Small intestine (tissue), 7 donors: ENCODE measurements at regions not wholly inside any gene's neighbourhood (a gene's known extent, or its start where the extent isn't known, plus 50 kb on each side); places are given as distances from the start of the nearest gene placed in this dataset.
"Not testable (repeated sequence)": the region's sequence is repeated elsewhere in the genome, so short reads cannot be mapped to it uniquely, and the experiment has no call there.

Source experiments
- DNase-seq, 2 donors: peaks; one replicate each; pipeline versions ENCODE4 v3.0.0 to v3.0.0-alpha.2; 2013
- FAIRE-seq: peaks from 2 replicates; lab custom pipeline; 2012; peaks lifted over from hg19 to GRCh38; lab: Jason Lieb, UNC
- H3K27ac ChIP-seq, 3 donors: one replicate each; pipeline ENCODE4 v1.5.1; 2013; ENCODE audit warnings: low read length in 2 of 3, mild to moderate bottlenecking in 2 of 3, control low read depth in 1 of 3, inconsistent platforms in 1 of 3, low read depth in 1 of 3, moderate library complexity in 1 of 3
- H3K27me3 ChIP-seq, 3 donors: one replicate each; pipeline ENCODE4 v1.6.1; 2013; ENCODE audit warnings: low read length in 3 of 3, inconsistent platforms in 1 of 3; ENCODE audit not compliant: control insufficient read depth in 3 of 3, insufficient read depth in 3 of 3
- H3K36me3 ChIP-seq, 3 donors: one replicate each; pipeline ENCODE4 v1.6.1; 2013; ENCODE audit warnings: low read length in 3 of 3, inconsistent platforms in 1 of 3, low read depth in 1 of 3, mild to moderate bottlenecking in 1 of 3, moderate library complexity in 1 of 3; ENCODE audit not compliant: control insufficient read depth in 3 of 3, insufficient read depth in 2 of 3
- H3K4me1 ChIP-seq, 3 donors: one replicate each; pipeline ENCODE4 v1.6.1; 2013; ENCODE audit warnings: low read length in 2 of 3, inconsistent platforms in 1 of 3, low read depth in 1 of 3, mild to moderate bottlenecking in 1 of 3, moderate library complexity in 1 of 3; ENCODE audit not compliant: control insufficient read depth in 3 of 3, insufficient read depth in 2 of 3
- H3K4me3 ChIP-seq, 3 donors: one replicate each; pipeline ENCODE4 v1.5.1; 2013; ENCODE audit warnings: low read length in 3 of 3, control low read depth in 1 of 3, inconsistent platforms in 1 of 3, low read depth in 1 of 3, mild to moderate bottlenecking in 1 of 3, moderate library complexity in 1 of 3
- H3K9me3 ChIP-seq, 2 donors: one replicate each; pipeline ENCODE4 v1.6.1; 2013; ENCODE audit warnings: low read depth in 1 of 2, low read length in 1 of 2; ENCODE audit not compliant: control insufficient read depth in 2 of 2, insufficient read depth in 1 of 2
- WGBS, 3 donors: extraction: QIAGEN DNeasy Blood & Tissue Kit; methylation state at CpG; one replicate each; pipeline ENCODE4 v1.1.7; 2013; 5-methylcytosine and 5-hydroxymethylcytosine counted together
- donor health status: healthy with polysubstance abuse.
- donor health status: control.
- donor health status: control.
- donor health status: Bipolar disorder and iron deficiency.
- donor health status: healthy.

- FAIRE-seq = no peak
- Histone ChIP-seq H3K36me3 (no peaks in the 10 kb centered on the region), H3K27me3 (no peaks in the 10 kb centered on the region), H3K9me3 (no peaks in the 10 kb centered on the region), H3K4me3 (no peak overlapping the region), H3K27ac (no peak overlapping the region), H3K4me1 (no peaks in the 10 kb centered on the region)
- 67 to 74% (median 73%) methylated on average over 9 of the region's 9 CpGs for WGBS, 3 donors
- no peak for DNase-seq
Measured at GRCh38 chrX:93868289-93868965, 194.4 kb downstream of the FAM133A start.

GRCh38 chrX:93874554-93874953 lies 200.5 kb downstream of the FAM133A start:
- Histone ChIP-seq H3K4me3 (no peak overlapping the region), H3K9me3 (no peaks in the 10 kb centered on the region), H3K36me3 (no peaks in the 10 kb centered on the region), H3K4me1 (no peaks in the 10 kb centered on the region), H3K27ac (no peak overlapping the region), H3K27me3 (no peaks in the 10 kb centered on the region)
- FAIRE-seq = no peak
- 24 to 28% (median 27%) methylated on average over 4 of the region's 4 CpGs for WGBS, 3 donors
- peak in 1 of 2 donors; percentile 13 for DNase-seq

- H3K36me3 ChIP-seq = no peaks in the 10 kb centered on the region
- FAIRE-seq = no peak
- no peak for DNase-seq
- H3K27ac ChIP-seq = no peak overlapping the region
- H3K4me1 ChIP-seq = no peaks in the 10 kb centered on the region
- 55 to 82% (median 66%) methylated on average over 4 of the region's 4 CpGs for WGBS, 3 donors
- H3K27me3 ChIP-seq = no peaks in the 10 kb centered on the region
- H3K9me3 ChIP-seq = no peaks in the 10 kb centered on the region
- H3K4me3 ChIP-seq = no peak overlapping the region
Measured at GRCh38 chrX:93875621-93876282, 201.7 kb downstream of the FAM133A start.

- 91 to 95% (median 91%) methylated on average over 4 of the region's 4 CpGs for WGBS, 3 donors
- not testable (repeated sequence) for H3K4me3 ChIP-seq, FAIRE-seq, H3K4me1 ChIP-seq, H3K27ac ChIP-seq, H3K36me3 ChIP-seq, DNase-seq, H3K27me3 ChIP-seq, H3K9me3 ChIP-seq
Measured at GRCh38 chrX:93921041-93921440, 247.0 kb downstream of the FAM133A start.

GRCh38 chrX:93932471-93933220 lies 258.6 kb downstream of the FAM133A start:
- 48 to 52% (median 51%) methylated on average over 5 of the region's 5 CpGs for WGBS, 3 donors
- no peaks in the 10 kb centered on the region for H3K27me3 ChIP-seq

GRCh38 chrX:93977641-93978040 lies 303.6 kb downstream of the FAM133A start:
- no peak for DNase-seq
- FAIRE-seq = no peak
- Histone ChIP-seq H3K27me3 (no peaks in the 10 kb centered on the region), H3K9me3 (no peaks in the 10 kb centered on the region), H3K4me1 (no peaks in the 10 kb centered on the region), H3K36me3 (no peaks in the 10 kb centered on the region), H3K27ac (no peak overlapping the region), H3K4me3 (no peak overlapping the region)

More at GRCh38 chrX:93932471-93933220, 258.6 kb downstream of the FAM133A start:
- Histone ChIP-seq H3K4me3 (no peak overlapping the region), H3K9me3 (no peaks in the 10 kb centered on the region), H3K36me3 (no peaks in the 10 kb centered on the region), H3K4me1 (no peaks in the 10 kb centered on the region), H3K27ac (no peak overlapping the region)
- DNase-seq = no peak
- no peak for FAIRE-seq

- peaks cover 0 to 4% of the 10 kb centered on the region in 2 donors for H3K9me3 ChIP-seq
- WGBS, 3 donors = 65 to 78% (median 67%) methylated on average over 2 of the region's 2 CpGs
- FAIRE-seq = no peak
Measured at GRCh38 chrX:93985344-93986307, 311.6 kb downstream of the FAM133A start.

More at GRCh38 chrX:93985344-93986307, 311.6 kb downstream of the FAM133A start:
- no peaks in the 10 kb centered on the region for H3K36me3 ChIP-seq
- H3K27ac ChIP-seq = no peak overlapping the region
- H3K27me3 ChIP-seq = no peaks in the 10 kb centered on the region
- no peak overlapping the region for H3K4me3 ChIP-seq
- H3K4me1 ChIP-seq = no peaks in the 10 kb centered on the region
- DNase-seq = no peak
